Fibroblast of mammary gland (primary cell): ENCODE measurements at regions not wholly inside any gene's neighbourhood (a gene's known extent, or its start where the extent isn't known, plus 50 kb on each side); places are given as distances from the start of the nearest gene placed in this dataset.
"Not testable (repeated sequence)": the region's sequence is repeated elsewhere in the genome, so short reads cannot be mapped to it uniquely, and the experiment has no call there.

Experiments
- DNase-seq: peaks from one replicate; pipeline ENCODE4 v3.0.0-alpha.2; 2010; ENCODE audit warnings: low read depth
- H3K4me3 ChIP-seq: 2 replicates; pipeline ENCODE4 v1.5.1; 2011; ENCODE audit warnings: low read depth, mild to moderate bottlenecking, low read length, moderate library complexity; ENCODE audit not compliant: control insufficient read depth
- CTCF ChIP-seq: conservative IDR thresholded peaks from 2 replicates; pipeline ENCODE4 v1.5.1; 2011; ENCODE audit warnings: low read depth, low read length, inconsistent platforms; ENCODE audit not compliant: control insufficient read depth, insufficient read depth

- no peak overlapping the region for H3K4me3 ChIP-seq
- TF ChIP-seq CTCF: no peak
- DNase-seq: no peak
Observed at GRCh38 chr3:191680989-191681597, 220.1 kb downstream of the PYDC2 start.

- no peak overlapping the region for H3K4me3 ChIP-seq
- no peak for TF ChIP-seq CTCF
- no peak for DNase-seq
Observed at GRCh38 chr3:191682961-191683360, 222.0 kb downstream of the PYDC2 start.

GRCh38 chr3:191686626-191687025, 225.7 kb downstream of the PYDC2 start:
- no peak for DNase-seq
- no peak overlapping the region for H3K4me3 ChIP-seq
- TF ChIP-seq CTCF: no peak

GRCh38 chr3:191688756-191689433, 227.9 kb downstream of the PYDC2 start:
- no peak overlapping the region for H3K4me3 ChIP-seq
- DNase-seq: no peak
- TF ChIP-seq CTCF: no peak

GRCh38 chr3:191691184-191691583, 230.2 kb downstream of the PYDC2 start:
- not testable (repeated sequence) for DNase-seq, H3K4me3 ChIP-seq

- H3K4me3 ChIP-seq: no peak overlapping the region
- TF ChIP-seq CTCF: no peak
- no peak for DNase-seq
Observed at GRCh38 chr3:191695131-191695814, 234.3 kb downstream of the PYDC2 start.

- no peak for DNase-seq
- no peak overlapping the region for H3K4me3 ChIP-seq
- TF ChIP-seq CTCF: no peak
Observed at GRCh38 chr3:191695815-191696153, 234.8 kb downstream of the PYDC2 start.
